GM23338 (cell line): ENCODE measurements at regions not wholly inside any gene's neighbourhood (a gene's known extent, or its start where the extent isn't known, plus 50 kb on each side); places are given as distances from the start of the nearest gene placed in this dataset.

Experiments used
- CREB1 ChIP-seq: fragments of 250-450 bp; sonication (Bioruptor Pico); IDR thresholded peaks from 2 replicates; pipeline ENCODE4 v1.5.0; 2020; ENCODE audit warnings: low read depth, mild to moderate bottlenecking, moderate library complexity
- CTCF ChIP-seq, 2 experiments: fragments of 200-600 bp in 1 of 2; sonication (generic) in 1 of 2; conservative IDR thresholded peaks; 2 replicates each; pipeline versions ENCODE4 v1.5.1 to v1.6.1; 2016 to 2017; ENCODE audit warnings: antibody characterized with exemption in 2 of 2, low read depth in 2 of 2, mild to moderate bottlenecking in 2 of 2, moderate library complexity in 1 of 2
- EZH2 ChIP-seq: fragments of 200-600 bp; sonication (generic); IDR thresholded peaks from one replicate; pipeline ENCODE4 v1.8.0; 2017; ENCODE audit warnings: antibody characterized with exemption, mild to moderate bottlenecking, low read depth; ENCODE audit not compliant: unreplicated experiment
- EZH2phosphoT487 ChIP-seq: fragments of 200-600 bp; sonication (generic); IDR thresholded peaks from one replicate; pipeline ENCODE4 v1.8.1; 2018; ENCODE audit warnings: antibody characterized with exemption; ENCODE audit not compliant: unreplicated experiment
- JUNB ChIP-seq: IDR thresholded peaks from one replicate; pipeline ENCODE4 v1.6.1; 2016; ENCODE audit warnings: antibody characterized with exemption; ENCODE audit not compliant: unreplicated experiment
- POLR2AphosphoS5 ChIP-seq: IDR thresholded peaks from 2 replicates; pipeline ENCODE4 v1.6.1; 2016; ENCODE audit warnings: antibody characterized with exemption, low read depth
- TF ChIP-seq, protein P1 (sequence below): IDR thresholded peaks from 2 replicates; pipeline ENCODE4 v1.6.1; 2016; ENCODE audit warnings: antibody characterized with exemption
- TF ChIP-seq, protein P2 (sequence below): IDR thresholded peaks from one replicate; pipeline ENCODE4 v1.6.1; 2018; ENCODE audit warnings: antibody characterized with exemption; ENCODE audit not compliant: unreplicated experiment

DNA sequence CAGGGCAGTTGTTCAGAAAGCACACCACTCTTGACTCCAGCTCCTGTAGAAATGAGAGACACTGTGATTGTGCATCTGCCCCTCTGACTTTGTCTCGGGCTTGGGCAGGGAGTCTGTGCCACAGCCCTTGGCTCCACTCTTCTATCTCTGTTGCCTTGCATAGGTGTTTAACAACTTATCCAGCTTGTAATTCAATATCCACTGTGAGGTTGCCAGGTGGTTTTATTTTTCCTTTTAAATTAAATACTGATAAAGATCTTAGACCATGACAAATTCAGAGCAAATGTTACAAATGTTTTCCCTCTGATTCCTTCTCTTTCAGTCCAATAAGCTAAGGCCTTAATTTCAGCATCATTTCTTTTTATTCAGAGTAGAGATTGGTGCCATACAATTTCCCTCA is 421.7 kb downstream of the STK39 start:
- TF ChIP-seq CREB1 (CRISPR knock-in tag) = no peak
- TF ChIP-seq CTCF (conservative IDR thresholded peaks at IDR 0.05; ENCODE audit: low read depth in 2 of 2) = no peak
- TF ChIP-seq POLR2AphosphoS5 = no peak
- no peak for TF ChIP-seq EZH2
- no peak for TF ChIP-seq EZH2phosphoT487
- TF ChIP-seq, protein P1, sequence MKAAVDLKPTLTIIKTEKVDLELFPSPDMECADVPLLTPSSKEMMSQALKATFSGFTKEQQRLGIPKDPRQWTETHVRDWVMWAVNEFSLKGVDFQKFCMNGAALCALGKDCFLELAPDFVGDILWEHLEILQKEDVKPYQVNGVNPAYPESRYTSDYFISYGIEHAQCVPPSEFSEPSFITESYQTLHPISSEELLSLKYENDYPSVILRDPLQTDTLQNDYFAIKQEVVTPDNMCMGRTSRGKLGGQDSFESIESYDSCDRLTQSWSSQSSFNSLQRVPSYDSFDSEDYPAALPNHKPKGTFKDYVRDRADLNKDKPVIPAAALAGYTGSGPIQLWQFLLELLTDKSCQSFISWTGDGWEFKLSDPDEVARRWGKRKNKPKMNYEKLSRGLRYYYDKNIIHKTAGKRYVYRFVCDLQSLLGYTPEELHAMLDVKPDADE = no peak
- TF ChIP-seq JUNB = no peak
- TF ChIP-seq, protein P2, sequence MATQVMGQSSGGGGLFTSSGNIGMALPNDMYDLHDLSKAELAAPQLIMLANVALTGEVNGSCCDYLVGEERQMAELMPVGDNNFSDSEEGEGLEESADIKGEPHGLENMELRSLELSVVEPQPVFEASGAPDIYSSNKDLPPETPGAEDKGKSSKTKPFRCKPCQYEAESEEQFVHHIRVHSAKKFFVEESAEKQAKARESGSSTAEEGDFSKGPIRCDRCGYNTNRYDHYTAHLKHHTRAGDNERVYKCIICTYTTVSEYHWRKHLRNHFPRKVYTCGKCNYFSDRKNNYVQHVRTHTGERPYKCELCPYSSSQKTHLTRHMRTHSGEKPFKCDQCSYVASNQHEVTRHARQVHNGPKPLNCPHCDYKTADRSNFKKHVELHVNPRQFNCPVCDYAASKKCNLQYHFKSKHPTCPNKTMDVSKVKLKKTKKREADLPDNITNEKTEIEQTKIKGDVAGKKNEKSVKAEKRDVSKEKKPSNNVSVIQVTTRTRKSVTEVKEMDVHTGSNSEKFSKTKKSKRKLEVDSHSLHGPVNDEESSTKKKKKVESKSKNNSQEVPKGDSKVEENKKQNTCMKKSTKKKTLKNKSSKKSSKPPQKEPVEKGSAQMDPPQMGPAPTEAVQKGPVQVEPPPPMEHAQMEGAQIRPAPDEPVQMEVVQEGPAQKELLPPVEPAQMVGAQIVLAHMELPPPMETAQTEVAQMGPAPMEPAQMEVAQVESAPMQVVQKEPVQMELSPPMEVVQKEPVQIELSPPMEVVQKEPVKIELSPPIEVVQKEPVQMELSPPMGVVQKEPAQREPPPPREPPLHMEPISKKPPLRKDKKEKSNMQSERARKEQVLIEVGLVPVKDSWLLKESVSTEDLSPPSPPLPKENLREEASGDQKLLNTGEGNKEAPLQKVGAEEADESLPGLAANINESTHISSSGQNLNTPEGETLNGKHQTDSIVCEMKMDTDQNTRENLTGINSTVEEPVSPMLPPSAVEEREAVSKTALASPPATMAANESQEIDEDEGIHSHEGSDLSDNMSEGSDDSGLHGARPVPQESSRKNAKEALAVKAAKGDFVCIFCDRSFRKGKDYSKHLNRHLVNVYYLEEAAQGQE = no peak
